Neural progenitor cell (in vitro differentiated cells): ENCODE measurements at regions not wholly inside any gene's neighbourhood (a gene's known extent, or its start where the extent isn't known, plus 50 kb on each side); places are given as distances from the start of the nearest gene placed in this dataset.

Experiments used
- EZH2 ChIP-seq: fragments of 200-600 bp; sonication (generic); IDR thresholded peaks from 2 replicates; pipeline ENCODE4 v1.6.1; 2017; ENCODE audit warnings: antibody characterized with exemption, mild to moderate bottlenecking, moderate library complexity
- TF ChIP-seq, protein P1 (sequence below): fragments of 200-600 bp; sonication (generic); IDR thresholded peaks from 2 replicates; pipeline ENCODE4 v1.5.1; 2017; ENCODE audit warnings: antibody characterized with exemption, mild to moderate bottlenecking

DNA sequence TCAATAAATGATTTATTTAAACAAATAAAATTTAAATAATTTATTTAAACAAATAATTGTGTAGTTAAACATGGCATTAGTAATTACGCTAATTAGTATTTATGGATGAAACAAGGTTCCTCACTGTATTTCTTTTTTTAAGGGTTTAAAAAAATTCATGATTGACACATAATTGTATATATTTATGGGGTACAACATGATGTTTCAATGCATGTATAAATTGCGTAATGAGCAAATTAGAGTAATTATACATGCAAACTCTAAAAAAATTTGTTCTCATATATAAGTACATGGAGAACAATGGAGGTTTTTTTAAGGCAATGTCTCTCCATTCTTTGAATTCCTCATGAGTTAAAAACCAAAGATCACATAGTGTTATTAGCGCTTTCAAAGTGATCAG is 115.7 kb upstream of the KLF3 start:
- TF ChIP-seq EZH2, result no peak
- TF ChIP-seq, protein P1, sequence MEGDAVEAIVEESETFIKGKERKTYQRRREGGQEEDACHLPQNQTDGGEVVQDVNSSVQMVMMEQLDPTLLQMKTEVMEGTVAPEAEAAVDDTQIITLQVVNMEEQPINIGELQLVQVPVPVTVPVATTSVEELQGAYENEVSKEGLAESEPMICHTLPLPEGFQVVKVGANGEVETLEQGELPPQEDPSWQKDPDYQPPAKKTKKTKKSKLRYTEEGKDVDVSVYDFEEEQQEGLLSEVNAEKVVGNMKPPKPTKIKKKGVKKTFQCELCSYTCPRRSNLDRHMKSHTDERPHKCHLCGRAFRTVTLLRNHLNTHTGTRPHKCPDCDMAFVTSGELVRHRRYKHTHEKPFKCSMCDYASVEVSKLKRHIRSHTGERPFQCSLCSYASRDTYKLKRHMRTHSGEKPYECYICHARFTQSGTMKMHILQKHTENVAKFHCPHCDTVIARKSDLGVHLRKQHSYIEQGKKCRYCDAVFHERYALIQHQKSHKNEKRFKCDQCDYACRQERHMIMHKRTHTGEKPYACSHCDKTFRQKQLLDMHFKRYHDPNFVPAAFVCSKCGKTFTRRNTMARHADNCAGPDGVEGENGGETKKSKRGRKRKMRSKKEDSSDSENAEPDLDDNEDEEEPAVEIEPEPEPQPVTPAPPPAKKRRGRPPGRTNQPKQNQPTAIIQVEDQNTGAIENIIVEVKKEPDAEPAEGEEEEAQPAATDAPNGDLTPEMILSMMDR, result no peak
